Muscle layer of colon (tissue), 2 donors: ENCODE measurements at regions not wholly inside any gene's neighbourhood (a gene's known extent, or its start where the extent isn't known, plus 50 kb on each side); places are given as distances from the start of the nearest gene placed in this dataset.

Experiments
- H3K27ac ChIP-seq: one replicate; pipeline ENCODE4 v1.7.0; 2013; ENCODE audit warnings: low read depth, mild to moderate bottlenecking, low read length, moderate library complexity
- H3K27me3 ChIP-seq, 2 donors: one replicate each; pipeline ENCODE4 v1.7.0; 2013; ENCODE audit warnings: low read length in 2 of 2, mild to moderate bottlenecking in 2 of 2; ENCODE audit not compliant: insufficient read depth in 2 of 2, control insufficient read depth in 1 of 2
- H3K36me3 ChIP-seq: one replicate; pipeline ENCODE4 v1.7.0; 2013; ENCODE audit warnings: mild to moderate bottlenecking, low read length; ENCODE audit not compliant: insufficient read depth
- H3K4me1 ChIP-seq: one replicate; pipeline ENCODE4 v1.7.0; 2013; ENCODE audit warnings: mild to moderate bottlenecking, low read length; ENCODE audit not compliant: insufficient read depth
- H3K4me3 ChIP-seq, 2 donors: one replicate each; pipeline ENCODE4 v1.7.0; 2013; ENCODE audit warnings: low read length in 2 of 2, low read depth in 1 of 2, mild to moderate bottlenecking in 1 of 2, moderate library complexity in 1 of 2
- H3K9ac ChIP-seq: one replicate; pipeline ENCODE4 v1.7.0; 2013; ENCODE audit warnings: low read length
- H3K9me3 ChIP-seq: one replicate; pipeline ENCODE4 v1.7.0; 2013; ENCODE audit warnings: mild to moderate bottlenecking, low read length
- donor health status: abdominal sarcoma.
- donor health status: Adenocarcinoma of cecum.

- no peaks in the 10 kb centered on the region for H3K4me1 ChIP-seq
- no peaks in the 10 kb centered on the region for H3K27me3 ChIP-seq
- no peak overlapping the region for H3K9ac ChIP-seq
- no peak overlapping the region for H3K27ac ChIP-seq
- no peaks in the 10 kb centered on the region for H3K9me3 ChIP-seq
- no peaks in the 10 kb centered on the region for H3K36me3 ChIP-seq
- H3K4me3 ChIP-seq: no peak overlapping the region
Observed at GRCh38 chr14:25945746-25946145, 652.1 kb downstream of the NOVA1 start.

DNA sequence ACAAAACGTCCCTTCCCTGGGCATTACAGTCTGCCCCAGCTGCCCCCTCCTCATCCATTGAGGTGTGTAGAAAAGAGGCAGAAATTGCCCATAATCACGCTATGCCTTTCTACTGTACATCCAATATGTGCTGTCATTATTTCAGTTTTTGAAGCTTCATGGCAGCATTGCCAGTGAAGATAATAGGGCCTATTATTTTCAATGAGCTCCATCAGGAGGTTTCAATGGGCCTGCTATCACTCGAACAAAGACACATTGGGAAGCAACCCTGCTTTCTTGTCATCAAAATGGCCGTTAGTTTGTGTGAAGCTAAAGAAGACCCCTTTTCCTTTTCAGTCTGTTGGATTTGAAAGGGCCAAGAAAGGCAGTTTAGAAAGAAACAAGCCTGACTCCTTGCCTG is 653.8 kb downstream of the NOVA1 start:
- H3K27me3 ChIP-seq: no peaks in the 10 kb centered on the region
- H3K4me1 ChIP-seq: no peaks in the 10 kb centered on the region
- H3K36me3 ChIP-seq: no peaks in the 10 kb centered on the region
- H3K9ac ChIP-seq: no peak overlapping the region
- H3K9me3 ChIP-seq: no peaks in the 10 kb centered on the region
- no peak overlapping the region for H3K4me3 ChIP-seq
- H3K27ac ChIP-seq: no peak overlapping the region

DNA sequence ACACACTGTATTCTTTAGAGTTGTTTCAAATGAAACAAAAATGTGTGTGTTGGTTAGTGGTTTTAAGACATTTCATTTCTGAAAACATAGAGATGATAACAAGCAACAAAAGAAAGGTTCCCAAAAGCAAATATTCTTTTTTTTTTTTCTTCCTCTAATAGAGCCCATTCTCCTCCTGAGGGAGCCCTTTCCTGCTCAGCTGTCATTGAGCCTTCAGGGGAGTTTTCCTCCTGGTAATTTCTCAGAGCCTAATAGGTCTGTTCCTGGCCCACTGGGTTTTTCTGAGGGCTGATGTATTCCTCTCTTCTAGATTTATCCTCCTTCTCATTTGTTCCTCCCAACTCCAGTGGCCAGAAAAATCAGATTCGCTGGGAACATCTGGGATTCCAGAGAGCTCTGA is 654.5 kb downstream of the NOVA1 start:
- H3K9ac ChIP-seq: no peak overlapping the region
- H3K9me3 ChIP-seq: no peaks in the 10 kb centered on the region
- H3K27ac ChIP-seq: no peak overlapping the region

GRCh38 chr14:25942090-25942489 is 655.7 kb downstream of the NOVA1 start:
- no peaks in the 10 kb centered on the region for H3K36me3 ChIP-seq
- no peak overlapping the region for H3K9ac ChIP-seq
- no peaks in the 10 kb centered on the region for H3K27me3 ChIP-seq
- no peaks in the 10 kb centered on the region for H3K9me3 ChIP-seq
- H3K4me1 ChIP-seq: no peaks in the 10 kb centered on the region
- H3K4me3 ChIP-seq: no peak overlapping the region
- no peak overlapping the region for H3K27ac ChIP-seq

More for the DNA sequence above, 654.5 kb downstream of the NOVA1 start:
- Histone ChIP-seq H3K27me3 (no peaks in the 10 kb centered on the region), H3K36me3 (no peaks in the 10 kb centered on the region), H3K4me3 (no peak overlapping the region), H3K4me1 (no peaks in the 10 kb centered on the region)

- Histone ChIP-seq H3K4me1 (no peaks in the 10 kb centered on the region), H3K4me3 (no peak overlapping the region), H3K36me3 (no peaks in the 10 kb centered on the region), H3K27me3 (no peaks in the 10 kb centered on the region), H3K27ac (no peak overlapping the region), H3K9me3 (no peaks in the 10 kb centered on the region), H3K9ac (no peak overlapping the region)
Observed at GRCh38 chr14:25933731-25934130, 664.1 kb downstream of the NOVA1 start.

- Histone ChIP-seq H3K9ac (no peak overlapping the region), H3K27me3 (no peaks in the 10 kb centered on the region), H3K9me3 (no peaks in the 10 kb centered on the region), H3K4me1 (no peaks in the 10 kb centered on the region), H3K27ac (no peak overlapping the region), H3K36me3 (no peaks in the 10 kb centered on the region), H3K4me3 (no peak overlapping the region)
Observed at GRCh38 chr14:25929881-25930615, 667.8 kb downstream of the NOVA1 start.

- peaks cover 7% of the 10 kb centered on the region for H3K4me1 ChIP-seq
Observed at GRCh38 chr14:25911831-25912230, 686.0 kb downstream of the NOVA1 start.

GRCh38 chr14:25909045-25909747 is 688.6 kb downstream of the NOVA1 start:
- Histone ChIP-seq H3K27me3 (no peaks in the 10 kb centered on the region), H3K36me3 (no peaks in the 10 kb centered on the region), H3K4me3 (no peak overlapping the region), H3K9me3 (no peaks in the 10 kb centered on the region), H3K9ac (no peak overlapping the region), H3K27ac (no peak overlapping the region), H3K4me1 (peaks cover 33% of the 10 kb centered on the region)

More at GRCh38 chr14:25911831-25912230, 686.0 kb downstream of the NOVA1 start:
- Histone ChIP-seq H3K36me3 (no peaks in the 10 kb centered on the region), H3K27me3 (no peaks in the 10 kb centered on the region), H3K27ac (no peak overlapping the region), H3K9me3 (no peaks in the 10 kb centered on the region), H3K9ac (no peak overlapping the region), H3K4me3 (no peak overlapping the region)

GRCh38 chr14:25908277-25909044 is 689.4 kb downstream of the NOVA1 start:
- no peaks in the 10 kb centered on the region for H3K9me3 ChIP-seq
- H3K9ac ChIP-seq: no peak overlapping the region
- no peak overlapping the region for H3K27ac ChIP-seq
- no peaks in the 10 kb centered on the region for H3K27me3 ChIP-seq
- no peak overlapping the region for H3K4me3 ChIP-seq
- peaks cover 35% of the 10 kb centered on the region for H3K4me1 ChIP-seq
- H3K36me3 ChIP-seq: no peaks in the 10 kb centered on the region

- Histone ChIP-seq H3K27me3 (no peaks in the 10 kb centered on the region), H3K9ac (no peak overlapping the region), H3K4me3 (no peak overlapping the region), H3K27ac (peak overlapping the region; percentile 68), H3K4me1 (peaks cover 43% of the 10 kb centered on the region), H3K36me3 (no peaks in the 10 kb centered on the region), H3K9me3 (no peaks in the 10 kb centered on the region)
Observed at GRCh38 chr14:25904446-25904845, 693.4 kb downstream of the NOVA1 start.

DNA sequence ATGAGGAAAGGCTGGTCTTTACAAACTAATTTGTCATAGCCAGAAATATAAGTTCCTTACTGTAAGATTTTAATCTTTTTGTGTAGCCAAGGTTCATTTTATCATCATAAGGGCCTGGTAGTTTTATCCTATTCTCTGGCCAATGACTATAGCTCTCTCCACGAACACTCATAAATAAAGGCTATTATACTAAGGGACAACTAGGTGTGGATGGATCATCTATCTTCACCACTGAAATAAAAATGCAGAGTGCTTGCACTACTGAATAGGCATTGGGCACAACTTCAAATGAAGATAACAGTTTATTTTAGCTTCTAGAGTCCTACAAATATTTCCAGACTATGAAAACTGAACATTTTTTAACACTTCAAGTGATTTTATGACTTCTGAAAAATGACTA is 698.6 kb downstream of the NOVA1 start:
- no peaks in the 10 kb centered on the region for H3K36me3 ChIP-seq
- peaks cover 14% of the 10 kb centered on the region for H3K4me1 ChIP-seq
- no peaks in the 10 kb centered on the region for H3K27me3 ChIP-seq
- no peaks in the 10 kb centered on the region for H3K9me3 ChIP-seq
- no peak overlapping the region for H3K9ac ChIP-seq
- no peak overlapping the region for H3K27ac ChIP-seq
- H3K4me3 ChIP-seq: no peak overlapping the region
